GM23248 (cell line): ENCODE measurements at regions not wholly inside any gene's neighbourhood (a gene's known extent, or its start where the extent isn't known, plus 50 kb on each side); places are given as distances from the start of the nearest gene placed in this dataset.
A peak's percentile ranks its signal among the peaks of the same experiment; 100 is the strongest.
"Not testable (repeated sequence)": the region's sequence is repeated elsewhere in the genome, so short reads cannot be mapped to it uniquely, and the experiment has no call there.

ENCODE experiments used
- DNase-seq: peaks from one replicate; pipeline ENCODE4 v3.0.0-alpha.2; 2015
- H2AFZ ChIP-seq: fragments of 200-600 bp; sonication (generic); 2 replicates; pipeline ENCODE4 v1.6.1; 2016; ENCODE audit warnings: antibody characterized with exemption
- H3F3A ChIP-seq: fragments of 200-600 bp; sonication (generic); 2 replicates; pipeline ENCODE4 v1.6.1; 2016; ENCODE audit warnings: mild to moderate bottlenecking, antibody characterized with exemption, mixed run types; ENCODE audit not compliant: insufficient read depth
- H3K27ac ChIP-seq: fragments of 200-600 bp; sonication (generic); 2 replicates; pipeline ENCODE4 v1.5.1; 2016; ENCODE audit warnings: mild to moderate bottlenecking
- H3K27me3 ChIP-seq: fragments of 200-600 bp; sonication (generic); replicated peaks from 2 replicates; pipeline ENCODE4 v1.6.1; 2016; ENCODE audit warnings: mild to moderate bottlenecking; ENCODE audit not compliant: insufficient read depth
- H3K36me3 ChIP-seq: fragments of 200-600 bp; sonication (generic); 2 replicates; pipeline ENCODE4 v1.6.1; 2016; ENCODE audit warnings: low read depth, mild to moderate bottlenecking
- H3K4me1 ChIP-seq: fragments of 200-600 bp; sonication (generic); 2 replicates; pipeline ENCODE4 v1.6.1; 2016; ENCODE audit warnings: mild to moderate bottlenecking; ENCODE audit not compliant: insufficient read depth
- H3K4me2 ChIP-seq: fragments of 200-600 bp; sonication (generic); one replicate; pipeline ENCODE4 v1.6.1; 2016; ENCODE audit warnings: mild to moderate bottlenecking; ENCODE audit not compliant: unreplicated experiment
- H3K4me3 ChIP-seq: fragments of 200-600 bp; sonication (generic); 2 replicates; pipeline ENCODE4 v1.5.1; 2016; ENCODE audit warnings: mild to moderate bottlenecking
- H3K79me2 ChIP-seq: fragments of 200-600 bp; sonication (generic); 2 replicates; pipeline ENCODE4 v1.6.1; 2016; ENCODE audit warnings: mild to moderate bottlenecking; ENCODE audit not compliant: insufficient read depth
- H3K9ac ChIP-seq: fragments of 200-600 bp; sonication (generic); 2 replicates; pipeline ENCODE4 v1.6.1; 2016; ENCODE audit warnings: mild to moderate bottlenecking
- H3K9me2 ChIP-seq: fragments of 200-600 bp; sonication (generic); 2 replicates; pipeline ENCODE4 v1.6.1; 2016; ENCODE audit warnings: mixed run types, mild to moderate bottlenecking, moderate library complexity; ENCODE audit not compliant: insufficient read depth
- H3K9me3 ChIP-seq: fragments of 200-600 bp; sonication (generic); one replicate; pipeline ENCODE4 v1.6.1; 2017; ENCODE audit warnings: low read depth
- H4K20me1 ChIP-seq: fragments of 200-600 bp; sonication (generic); 2 replicates; pipeline ENCODE4 v1.6.0; 2016; ENCODE audit not compliant: insufficient read depth
- EZH2 ChIP-seq: fragments of 200-600 bp; sonication (generic); IDR thresholded peaks from 2 replicates; pipeline ENCODE4 v1.6.1; 2018; ENCODE audit warnings: antibody characterized with exemption, mild to moderate bottlenecking; ENCODE audit not compliant: insufficient read depth, poor library complexity, severe bottlenecking
- EZH2phosphoT487 ChIP-seq: fragments of 200-600 bp; sonication (generic); IDR thresholded peaks from 2 replicates; pipeline ENCODE4 v1.6.1; 2018; ENCODE audit warnings: antibody characterized with exemption, moderate library complexity, mild to moderate bottlenecking, low read depth; ENCODE audit not compliant: insufficient read depth
- WGBS, 2 experiments: methylation state at CpG; one replicate each; pipeline ENCODE4 v1.1.6; 2015 to 2017; ENCODE audit warnings: low lambda C conversion rate in 2 of 2, low coverage in 1 of 2; ENCODE audit errors: missing lambda C conversion rate in 2 of 2; 5-methylcytosine and 5-hydroxymethylcytosine counted together
- in situ Hi-C: fragments of 300-500 bp; cut with MboI; formaldehyde crosslinking; loops from 2 replicates; pipeline ENCODE4 v1.15.0; 2020

- no peak for TF ChIP-seq EZH2
- TF ChIP-seq EZH2phosphoT487: no peak
- H2AFZ ChIP-seq: no peak overlapping the region; the same call in 1 of the 2 replicates
- in situ Hi-C loops: no loop called here
These were observed 313.5 kb upstream of the KITLG start for GRCh38 chr12:88893801-88894200.

GRCh38 chr12:88891434-88891833 is 311.2 kb upstream of the KITLG start:
- H3K9me3 ChIP-seq, H3K9ac ChIP-seq, H3K4me2 ChIP-seq, H3K4me3 ChIP-seq, DNase-seq, H4K20me1 ChIP-seq, in situ Hi-C loops, H2AFZ ChIP-seq, H3K9me2 ChIP-seq, H3K79me2 ChIP-seq, H3K27me3 ChIP-seq, H3F3A ChIP-seq, H3K36me3 ChIP-seq, H3K27ac ChIP-seq, H3K4me1 ChIP-seq: not testable (repeated sequence)
- 92% methylated on average over 11 of the region's 11 CpGs for WGBS, 2 experiments

More at GRCh38 chr12:88893801-88894200, 313.5 kb upstream of the KITLG start:
- H3K9ac ChIP-seq: no peak overlapping the region
- H3K4me1 ChIP-seq: peaks cover 26% of the 10 kb centered on the region
- H4K20me1 ChIP-seq: no peaks in the 10 kb centered on the region
- no peaks in the 10 kb centered on the region for H3K27me3 ChIP-seq
- no peaks in the 10 kb centered on the region for H3K36me3 ChIP-seq
- no peak overlapping the region for H3K4me2 ChIP-seq
- peaks cover 12% of the 10 kb centered on the region for H3F3A ChIP-seq
- no peaks in the 10 kb centered on the region for H3K79me2 ChIP-seq
- no peaks in the 10 kb centered on the region for H3K9me3 ChIP-seq
- no peak overlapping the region for H3K4me3 ChIP-seq
- H3K27ac ChIP-seq: no peak overlapping the region
- DNase-seq: peak; percentile 1
- 53 to 54% methylated on average over 3 of the region's 3 CpGs for WGBS, 2 experiments
- no peaks in the 10 kb centered on the region for H3K9me2 ChIP-seq

- Histone ChIP-seq H3K27me3 (no peaks in the 10 kb centered on the region), H3K4me3 (no peak overlapping the region), H3K79me2 (no peaks in the 10 kb centered on the region), H3K9me2 (no peaks in the 10 kb centered on the region), H2AFZ (no peak overlapping the region), H3K4me2 (no peak overlapping the region), H3K4me1 (peaks cover 8% of the 10 kb centered on the region), H3K27ac (no peak overlapping the region), H4K20me1 (no peaks in the 10 kb centered on the region), H3K9ac (no peak overlapping the region), H3K36me3 (no peaks in the 10 kb centered on the region), H3F3A (peaks cover 5% of the 10 kb centered on the region; the same call in 1 of the 2 replicates), H3K9me3 (no peaks in the 10 kb centered on the region)
- peak; percentile 38 for DNase-seq
- in situ Hi-C loops: no loop called here
- 77 to 80% methylated on average over 2 of the region's 2 CpGs for WGBS, 2 experiments
- TF ChIP-seq EZH2phosphoT487 (no peak), EZH2 (no peak)
These were observed 309.2 kb upstream of the KITLG start for GRCh38 chr12:88889326-88890110.

GRCh38 chr12:88884600-88884999 is 304.3 kb upstream of the KITLG start:
- 95 to 97% methylated on average over 2 of the region's 2 CpGs for WGBS, 2 experiments
- DNase-seq: no peak
- H3K4me1 ChIP-seq: peaks cover 5% of the 10 kb centered on the region
- H3K9me3 ChIP-seq: no peaks in the 10 kb centered on the region
- no peak overlapping the region for H3K4me3 ChIP-seq
- no peaks in the 10 kb centered on the region for H3K27me3 ChIP-seq
- peaks cover 2% of the 10 kb centered on the region; the same call in 1 of the 2 replicates for H3F3A ChIP-seq
- H3K9ac ChIP-seq: no peak overlapping the region
- H3K4me2 ChIP-seq: no peak overlapping the region
- H2AFZ ChIP-seq: no peak overlapping the region
- no peaks in the 10 kb centered on the region for H4K20me1 ChIP-seq
- TF ChIP-seq EZH2: no peak
- no peak for TF ChIP-seq EZH2phosphoT487
- H3K36me3 ChIP-seq: no peaks in the 10 kb centered on the region
- no peaks in the 10 kb centered on the region for H3K79me2 ChIP-seq
- no peaks in the 10 kb centered on the region for H3K9me2 ChIP-seq
- H3K27ac ChIP-seq: no peak overlapping the region
- in situ Hi-C loops: no loop called here

GRCh38 chr12:88882662-88883061 is 302.4 kb upstream of the KITLG start:
- H3K27me3 ChIP-seq: no peaks in the 10 kb centered on the region
- H3K79me2 ChIP-seq: no peaks in the 10 kb centered on the region
- H3K4me3 ChIP-seq: no peak overlapping the region
- DNase-seq: no peak
- in situ Hi-C loops: no loop called here
- no peaks in the 10 kb centered on the region for H3K4me1 ChIP-seq
- no peaks in the 10 kb centered on the region for H3K36me3 ChIP-seq
- H4K20me1 ChIP-seq: no peaks in the 10 kb centered on the region
- no peak overlapping the region for H3K9ac ChIP-seq
- H3K27ac ChIP-seq: no peak overlapping the region
- H3F3A ChIP-seq: no peaks in the 10 kb centered on the region
- no peaks in the 10 kb centered on the region for H3K9me2 ChIP-seq
- WGBS, 2 experiments: 96% methylated on average over 1 of the region's 1 CpG
- H2AFZ ChIP-seq: no peak overlapping the region
- TF ChIP-seq EZH2phosphoT487: no peak
- no peaks in the 10 kb centered on the region for H3K9me3 ChIP-seq
- no peak overlapping the region for H3K4me2 ChIP-seq
